ENCODE measurements at regions not wholly inside any gene's neighbourhood (a gene's known extent, or its start where the extent isn't known, plus 50 kb on each side); places are given as distances from the start of the nearest gene placed in this dataset.
A peak's percentile ranks its signal among the peaks of the same experiment; 100 is the strongest.

- no peak for TF ChIP-seq FOXO4 (CRISPR knock-in tag; conservative IDR thresholded peaks at IDR 0.05)
- TF ChIP-seq PRDM10 (CRISPR knock-in tag; IDR thresholded peaks at IDR 0.05; ENCODE audit: low read depth), result no peak
- no peak for TF ChIP-seq CREBL2 (CRISPR knock-in tag; IDR thresholded peaks at IDR 0.05; ENCODE audit: borderline replicate concordance)
- no peak for TF ChIP-seq LCORL (IDR thresholded peaks at IDR 0.05)
- TF ChIP-seq LCORL (CRISPR knock-in tag; IDR thresholded peaks at IDR 0.05), result peak; percentile 62; the same call in 1 of the 2 replicates
- no peak for TF ChIP-seq ZNF644 (CRISPR knock-in tag; IDR thresholded peaks at IDR 0.05; ENCODE audit: low read depth)
- no peak for TF ChIP-seq NFATC3 (CRISPR knock-in tag; IDR thresholded peaks at IDR 0.05)
- TF ChIP-seq ZNF550 (CRISPR knock-in tag; IDR thresholded peaks at IDR 0.05; ENCODE audit: borderline replicate concordance), result no peak
- no peak for TF ChIP-seq TARDBP (CRISPR knock-in tag; IDR thresholded peaks at IDR 0.05)
- no peak for TF ChIP-seq ZNF180 (CRISPR knock-in tag; IDR thresholded peaks at IDR 0.05; ENCODE audit: borderline replicate concordance, low read depth)
- peak; percentile 22; the same call in 1 of the 2 replicates for TF ChIP-seq SAP130 (CRISPR knock-in tag; IDR thresholded peaks at IDR 0.05; ENCODE audit: low read depth)
- TF ChIP-seq SIX1 (CRISPR knock-in tag; IDR thresholded peaks at IDR 0.05; ENCODE audit: borderline replicate concordance), result no peak
- no peak for TF ChIP-seq USF2 (IDR thresholded peaks at IDR 0.05; ENCODE audit: low read depth, low read length)
- TF ChIP-seq USF2 (CRISPR knock-in tag; IDR thresholded peaks at IDR 0.05; ENCODE audit: borderline replicate concordance), result no peak
- no peak for TF ChIP-seq ZBTB21 (CRISPR knock-in tag; IDR thresholded peaks at IDR 0.05)
- no peak for TF ChIP-seq ZNF513 (CRISPR knock-in tag; conservative IDR thresholded peaks at IDR 0.05)
- no peak for TF ChIP-seq BCLAF1 (IDR thresholded peaks at IDR 0.05)
- no peak for TF ChIP-seq ISX (CRISPR knock-in tag; conservative IDR thresholded peaks at IDR 0.05)
- TF ChIP-seq ARNT2 (CRISPR knock-in tag; IDR thresholded peaks at IDR 0.05; ENCODE audit: low read depth), result no peak
- peak; percentile 83 for TF ChIP-seq TCF7 (IDR thresholded peaks at IDR 0.05; ENCODE audit: low read depth)
Observed at GRCh38 chr19:31962561-31962996, 382.8 kb upstream of the ZNF507 start (continued).

All from HepG2 (cell line).